Gastroesophageal sphincter (tissue), 3 donors: ENCODE measurements at regions not wholly inside any gene's neighbourhood (a gene's known extent, or its start where the extent isn't known, plus 50 kb on each side); places are given as distances from the start of the nearest gene placed in this dataset.
"Not testable (repeated sequence)": the region's sequence is repeated elsewhere in the genome, so short reads cannot be mapped to it uniquely, and the experiment has no call there.

ENCODE experiments used
- EP300 ChIP-seq: sonication (generic); formaldehyde crosslinking; IDR thresholded peaks from one replicate; pipeline ENCODE4 v1.6.1; 2017; ENCODE audit warnings: antibody characterized with exemption, mild to moderate bottlenecking
- POLR2A ChIP-seq, 2 donors: fragments of 450-650 bp; IDR thresholded peaks; one replicate each; pipeline ENCODE4 v1.6.1; 2017; ENCODE audit warnings: antibody characterized with exemption in 2 of 2, mild to moderate bottlenecking in 2 of 2, moderate library complexity in 1 of 2
- TF ChIP-seq, protein P1 (sequence below), 4 experiments: fragments of 200-600 bp in 2 of 4; fragments of 450-650 bp in 2 of 4; sonication (generic) in 1 of 4; IDR thresholded peaks; one replicate each; pipeline ENCODE4 v1.5.1; 2017 to 2019; ENCODE audit warnings: antibody characterized with exemption in 4 of 4, mild to moderate bottlenecking in 2 of 4, moderate library complexity in 2 of 4

- TF ChIP-seq POLR2A (IDR thresholded peaks at IDR 0.05); EP300: not testable (repeated sequence)
- TF ChIP-seq, protein P1, sequence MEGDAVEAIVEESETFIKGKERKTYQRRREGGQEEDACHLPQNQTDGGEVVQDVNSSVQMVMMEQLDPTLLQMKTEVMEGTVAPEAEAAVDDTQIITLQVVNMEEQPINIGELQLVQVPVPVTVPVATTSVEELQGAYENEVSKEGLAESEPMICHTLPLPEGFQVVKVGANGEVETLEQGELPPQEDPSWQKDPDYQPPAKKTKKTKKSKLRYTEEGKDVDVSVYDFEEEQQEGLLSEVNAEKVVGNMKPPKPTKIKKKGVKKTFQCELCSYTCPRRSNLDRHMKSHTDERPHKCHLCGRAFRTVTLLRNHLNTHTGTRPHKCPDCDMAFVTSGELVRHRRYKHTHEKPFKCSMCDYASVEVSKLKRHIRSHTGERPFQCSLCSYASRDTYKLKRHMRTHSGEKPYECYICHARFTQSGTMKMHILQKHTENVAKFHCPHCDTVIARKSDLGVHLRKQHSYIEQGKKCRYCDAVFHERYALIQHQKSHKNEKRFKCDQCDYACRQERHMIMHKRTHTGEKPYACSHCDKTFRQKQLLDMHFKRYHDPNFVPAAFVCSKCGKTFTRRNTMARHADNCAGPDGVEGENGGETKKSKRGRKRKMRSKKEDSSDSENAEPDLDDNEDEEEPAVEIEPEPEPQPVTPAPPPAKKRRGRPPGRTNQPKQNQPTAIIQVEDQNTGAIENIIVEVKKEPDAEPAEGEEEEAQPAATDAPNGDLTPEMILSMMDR (IDR thresholded peaks at IDR 0.05): not testable (repeated sequence)
These were observed 152.5 kb upstream of the TNRC6C start for GRCh38 chr17:77805970-77806369.
